ENCODE measurements at regions not wholly inside any gene's neighbourhood (a gene's known extent, or its start where the extent isn't known, plus 50 kb on each side); places are given as distances from the start of the nearest gene placed in this dataset.

DNA sequence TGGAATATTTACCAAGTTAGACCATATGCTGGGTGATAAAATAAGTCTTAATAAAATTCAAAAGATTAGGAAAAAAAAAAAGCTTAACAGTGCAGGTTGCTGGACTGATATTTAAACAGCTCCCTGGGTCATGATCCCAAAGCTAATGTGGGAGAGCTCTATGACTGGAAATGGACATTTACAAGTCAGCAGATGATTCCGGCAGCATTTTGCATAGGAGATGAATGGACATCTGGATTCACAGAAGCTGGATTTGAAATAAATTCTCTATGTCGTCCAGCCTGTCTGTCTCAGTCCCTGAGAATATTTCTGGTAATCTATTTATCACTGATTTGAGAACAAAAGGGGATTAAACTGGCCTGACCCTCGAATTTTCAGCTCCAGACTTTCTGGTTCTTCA is 52.3 kb upstream of the KLHL25 start:
- TF ChIP-seq, protein P1, sequence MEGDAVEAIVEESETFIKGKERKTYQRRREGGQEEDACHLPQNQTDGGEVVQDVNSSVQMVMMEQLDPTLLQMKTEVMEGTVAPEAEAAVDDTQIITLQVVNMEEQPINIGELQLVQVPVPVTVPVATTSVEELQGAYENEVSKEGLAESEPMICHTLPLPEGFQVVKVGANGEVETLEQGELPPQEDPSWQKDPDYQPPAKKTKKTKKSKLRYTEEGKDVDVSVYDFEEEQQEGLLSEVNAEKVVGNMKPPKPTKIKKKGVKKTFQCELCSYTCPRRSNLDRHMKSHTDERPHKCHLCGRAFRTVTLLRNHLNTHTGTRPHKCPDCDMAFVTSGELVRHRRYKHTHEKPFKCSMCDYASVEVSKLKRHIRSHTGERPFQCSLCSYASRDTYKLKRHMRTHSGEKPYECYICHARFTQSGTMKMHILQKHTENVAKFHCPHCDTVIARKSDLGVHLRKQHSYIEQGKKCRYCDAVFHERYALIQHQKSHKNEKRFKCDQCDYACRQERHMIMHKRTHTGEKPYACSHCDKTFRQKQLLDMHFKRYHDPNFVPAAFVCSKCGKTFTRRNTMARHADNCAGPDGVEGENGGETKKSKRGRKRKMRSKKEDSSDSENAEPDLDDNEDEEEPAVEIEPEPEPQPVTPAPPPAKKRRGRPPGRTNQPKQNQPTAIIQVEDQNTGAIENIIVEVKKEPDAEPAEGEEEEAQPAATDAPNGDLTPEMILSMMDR (IDR thresholded peaks at IDR 0.05; ENCODE audit: insufficient read depth, low read depth, low read length, missing control alignments): no peak
- H3K4me3 ChIP-seq (ENCODE audit: low read length): no peak overlapping the region
- DNase-seq (ENCODE audit: low read depth): no peak

DNA sequence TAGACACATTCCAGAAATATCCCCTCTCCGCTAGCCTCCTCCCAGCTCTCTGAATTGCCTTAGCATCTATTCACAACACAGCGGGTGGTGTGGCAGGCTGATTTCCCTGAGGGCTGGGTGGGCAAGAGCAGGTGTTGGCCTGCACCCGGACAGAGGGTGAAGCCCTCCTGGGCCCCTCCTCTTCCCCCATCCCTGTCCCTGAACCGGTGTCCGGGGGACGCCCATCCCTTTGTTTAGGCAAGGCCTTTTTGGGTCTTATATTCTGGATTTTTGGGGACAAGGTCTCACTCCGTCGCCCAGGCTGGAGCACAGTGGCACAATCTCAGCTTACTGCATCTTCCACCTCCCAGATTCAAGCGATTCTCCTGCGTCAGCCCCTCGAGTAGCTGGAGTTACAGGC is 55.2 kb upstream of the KLHL25 start:
- TF ChIP-seq, protein P1 (IDR thresholded peaks at IDR 0.05; ENCODE audit: insufficient read depth, low read depth, low read length, missing control alignments): no peak
- H3K4me3 ChIP-seq (ENCODE audit: low read length): no peak overlapping the region
- DNase-seq (ENCODE audit: low read depth): no peak

DNA sequence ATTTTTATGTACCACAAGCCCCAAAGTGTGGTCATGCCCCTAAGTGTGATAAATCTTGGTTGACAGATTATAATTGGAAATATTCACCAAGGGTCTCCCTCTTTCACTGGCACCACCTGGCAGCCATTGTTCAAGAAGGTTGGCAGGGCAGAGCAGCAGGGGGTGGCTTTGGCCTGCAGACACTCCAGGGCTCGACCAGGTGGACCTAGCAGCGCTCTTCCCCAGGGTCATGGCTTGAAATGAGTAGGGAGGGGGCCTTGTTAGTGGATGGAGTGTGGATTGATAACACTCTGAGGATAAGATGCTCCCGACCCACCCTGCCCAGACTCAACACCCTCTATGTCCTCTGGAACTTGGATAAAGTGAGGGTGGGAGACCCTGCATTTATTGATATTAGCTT is 58.2 kb upstream of the KLHL25 start:
- TF ChIP-seq, protein P1 (IDR thresholded peaks at IDR 0.05; ENCODE audit: insufficient read depth, low read depth, low read length, missing control alignments): no peak
- DNase-seq (ENCODE audit: low read depth): no peak
- no peak overlapping the region for H3K4me3 ChIP-seq (ENCODE audit: low read length)

DNA sequence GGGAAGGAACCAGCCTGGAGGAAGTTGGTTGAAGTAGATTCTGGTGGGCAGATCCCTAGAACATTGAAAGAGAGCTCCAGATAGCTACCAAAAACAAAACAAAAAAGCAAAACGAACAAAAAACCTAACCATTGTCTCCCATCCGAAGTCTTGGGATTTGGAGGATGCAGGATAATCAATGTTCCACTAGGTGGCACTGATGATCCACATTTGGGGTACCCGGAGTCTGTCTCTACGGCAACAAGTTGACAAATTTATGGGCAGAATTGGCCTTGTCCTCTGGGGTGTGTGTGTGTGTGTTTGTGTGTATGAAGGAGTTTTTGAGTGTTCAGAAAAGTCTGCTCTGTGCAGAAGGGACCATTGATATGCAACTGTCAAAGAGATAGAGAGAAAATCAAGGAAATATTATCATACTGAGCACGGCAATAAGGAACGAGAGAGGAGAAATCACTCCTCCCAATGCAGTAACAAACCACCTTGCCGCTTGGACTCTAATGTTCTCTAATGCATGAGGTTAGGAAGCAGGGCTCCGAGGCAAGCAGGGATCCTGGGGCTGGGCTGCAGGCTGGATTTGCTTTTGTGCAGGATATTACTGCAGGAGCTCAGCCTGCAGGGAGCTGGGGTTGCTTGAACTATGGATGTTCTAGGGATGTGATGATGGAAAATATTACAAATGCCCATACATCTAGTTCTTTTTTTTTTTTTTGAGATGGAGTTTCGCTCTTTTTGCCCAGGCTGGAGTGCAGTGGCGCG is 59.8 kb upstream of the KLHL25 start:
- H3K4me3 ChIP-seq (ENCODE audit: low read length): no peak overlapping the region
- peak; percentile 71 for DNase-seq (ENCODE audit: low read depth)
- TF ChIP-seq, protein P1 (IDR thresholded peaks at IDR 0.05; ENCODE audit: insufficient read depth, low read depth, low read length, missing control alignments): peak; percentile 91

DNA sequence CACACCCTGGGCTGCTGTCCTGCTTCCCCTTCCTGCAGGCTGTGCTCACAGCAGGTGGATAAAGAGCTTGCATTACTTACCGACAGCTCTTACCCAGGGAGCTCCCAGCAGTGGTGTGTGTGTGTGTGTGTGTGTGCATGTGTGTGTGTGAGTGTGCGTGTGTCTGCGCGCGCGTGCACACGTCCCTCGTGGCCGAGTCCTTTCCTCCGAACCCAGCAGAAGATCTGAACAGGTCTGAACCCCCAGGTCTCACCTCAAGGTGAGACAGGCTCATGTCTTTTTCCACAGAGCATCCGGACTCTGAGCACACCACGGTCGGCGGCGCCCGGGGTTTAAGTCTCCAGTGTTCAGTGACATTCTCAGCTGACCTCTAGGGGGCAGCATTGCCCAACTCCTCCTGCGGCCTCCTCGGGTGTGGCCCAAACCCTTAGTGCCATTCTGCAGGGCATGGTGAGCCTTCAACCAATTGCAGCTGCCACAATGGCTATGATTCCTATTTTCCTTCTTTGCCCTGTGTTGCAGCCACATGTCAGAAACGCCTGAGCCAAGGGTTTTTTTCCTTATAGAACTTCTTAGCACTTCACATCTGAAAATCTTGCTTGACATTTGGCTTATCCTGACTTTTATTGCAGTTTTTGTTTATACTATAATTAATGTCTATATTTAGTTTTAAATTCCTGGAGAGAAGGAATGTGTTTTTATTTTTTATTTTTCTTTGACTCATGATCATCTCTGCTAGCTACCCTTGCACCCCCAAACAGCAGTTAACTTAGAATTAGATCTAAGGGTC is 64.1 kb upstream of the KLHL25 start:
- no peak overlapping the region for H3K4me3 ChIP-seq (ENCODE audit: low read length)
- DNase-seq (ENCODE audit: low read depth): peak; percentile 68
- TF ChIP-seq, protein P1 (IDR thresholded peaks at IDR 0.05; ENCODE audit: insufficient read depth, low read depth, low read length, missing control alignments): peak; percentile 80

DNA sequence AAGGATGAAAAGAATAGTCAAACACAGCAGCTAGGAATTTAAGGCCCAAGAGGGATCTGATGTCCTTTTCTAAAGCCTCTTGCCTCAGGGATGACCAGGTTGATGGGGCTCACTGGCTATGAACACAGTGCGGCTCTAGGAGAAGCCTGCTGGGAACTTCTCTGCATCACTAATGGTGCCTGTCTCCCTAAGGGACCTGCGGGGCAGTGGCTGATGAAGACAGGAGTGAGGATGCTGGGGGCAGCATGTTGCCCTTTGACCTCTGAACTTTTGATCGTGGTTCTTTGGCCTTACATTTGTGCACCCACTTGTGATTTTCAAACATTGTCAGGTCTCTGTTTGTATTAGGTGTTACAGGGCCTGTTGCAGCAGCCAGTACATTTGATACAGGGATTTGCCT is 64.9 kb upstream of the KLHL25 start:
- TF ChIP-seq, protein P1 (IDR thresholded peaks at IDR 0.05; ENCODE audit: insufficient read depth, low read depth, low read length, missing control alignments): no peak
- H3K4me3 ChIP-seq (ENCODE audit: low read length): no peak overlapping the region
- DNase-seq (ENCODE audit: low read depth): no peak
